IMR-90 (cell line): ENCODE measurements at regions not wholly inside any gene's neighbourhood (a gene's known extent, or its start where the extent isn't known, plus 50 kb on each side); places are given as distances from the start of the nearest gene placed in this dataset.

ENCODE experiments used
- ATAC-seq: fragments of 200-7000 bp; cut with Tn5 transposase; 2 replicates; pipeline ENCODE4 v1.9.1; 2020; ENCODE audit warnings: low read depth, mild to moderate bottlenecking, moderate library complexity
- BruUV-seq: library from RNA; stranded (reverse); fragments of 400-500 nt; replicated peaks from 2 replicates; lab custom pipeline; 2021; lab: Mats Ljungman, UMichigan
- CTCF ChIA-PET: fragments of 300-600 bp; formaldehyde crosslinking; extraction: SDS; loops from one replicate; lab custom pipeline; 2021; ENCODE audit warnings: antibody characterized with exemption; lab: Yijun Ruan, JAX
- POLR2A ChIA-PET: fragments of 300-600 bp; sonication (Branson Sonifier 250); formaldehyde crosslinking; loops from one replicate; lab custom pipeline; 2022; ENCODE audit warnings: antibody characterized with exemption; ENCODE audit not compliant: unreplicated experiment; lab: Charles Lee
- DNase-seq: peaks from one replicate; pipeline ENCODE4 v3.0.0; 2013
- H2AFZ ChIP-seq: replicated peaks from 2 replicates; pipeline ENCODE3; 2013; ENCODE audit warnings: low read length, mild to moderate bottlenecking; ENCODE audit not compliant: poor library complexity
- H2AK5ac ChIP-seq: 2 replicates; pipeline ENCODE4 v1.6.1; 2013; ENCODE audit warnings: low read depth, low read length, inconsistent platforms
- H2AK9ac ChIP-seq: replicated peaks from 2 replicates; pipeline ENCODE3; 2013; ENCODE audit warnings: mild to moderate bottlenecking, low read depth, low read length, moderate library complexity; ENCODE audit not compliant: poor library complexity
- H2BK120ac ChIP-seq: 2 replicates; pipeline ENCODE4 v1.6.1; 2013; ENCODE audit warnings: low read depth, low read length, inconsistent platforms
- H2BK15ac ChIP-seq: 3 replicates; pipeline ENCODE4 v1.6.1; 2013; ENCODE audit warnings: low read depth, low read length, inconsistent platforms
- H2BK20ac ChIP-seq: 2 replicates; pipeline ENCODE4 v1.6.1; 2013; ENCODE audit warnings: low read depth, mild to moderate bottlenecking, inconsistent platforms, low read length, moderate library complexity
- H2BK5ac ChIP-seq: 2 replicates; pipeline ENCODE4 v1.6.1; 2013; ENCODE audit warnings: mild to moderate bottlenecking, low read depth, low read length, inconsistent platforms; ENCODE audit not compliant: poor library complexity, severe bottlenecking
- H3K14ac ChIP-seq: replicated peaks from 2 replicates; pipeline ENCODE4 v1.6.1; 2013; ENCODE audit warnings: low read depth, low read length, inconsistent platforms
- H3K18ac ChIP-seq: 2 replicates; pipeline ENCODE4 v1.6.1; 2013; ENCODE audit warnings: low read depth, low read length, control low read depth
- H3K23ac ChIP-seq: 2 replicates; pipeline ENCODE4 v1.6.1; 2013; ENCODE audit warnings: low read depth, low read length, inconsistent platforms
- H3K27ac ChIP-seq: 2 replicates; pipeline ENCODE4 v1.5.1; 2013; ENCODE audit warnings: mild to moderate bottlenecking, control low read depth, low read length; ENCODE audit not compliant: insufficient read depth
- H3K27me3 ChIP-seq: 2 replicates; pipeline ENCODE4 v1.6.1; 2013; ENCODE audit warnings: low read length; ENCODE audit not compliant: control insufficient read depth, insufficient read depth
- H3K36me3 ChIP-seq: 2 replicates; pipeline ENCODE4 v1.6.1; 2013; ENCODE audit warnings: low read length, mixed read lengths; ENCODE audit not compliant: control insufficient read depth, insufficient read depth
- H3K4ac ChIP-seq: 2 replicates; pipeline ENCODE4 v1.6.1; 2013; ENCODE audit warnings: low read depth, low read length, inconsistent platforms
- H3K4me1 ChIP-seq: 2 replicates; pipeline ENCODE4 v1.6.1; 2013; ENCODE audit warnings: low read length, mixed read lengths; ENCODE audit not compliant: control insufficient read depth, insufficient read depth
- H3K4me2 ChIP-seq: 2 replicates; pipeline ENCODE4 v1.6.1; 2013; ENCODE audit warnings: low read depth, mild to moderate bottlenecking, control low read depth, low read length, moderate library complexity
- H3K4me3 ChIP-seq: 2 replicates; pipeline ENCODE4 v1.5.1; 2013; ENCODE audit warnings: low read depth, mild to moderate bottlenecking, control low read depth, low read length, moderate library complexity; ENCODE audit not compliant: insufficient read depth
- H3K56ac ChIP-seq: 2 replicates; pipeline ENCODE4 v1.6.1; 2013; ENCODE audit warnings: low read length, inconsistent platforms; ENCODE audit not compliant: insufficient read depth; ENCODE audit errors: extremely low read depth
- H3K79me1 ChIP-seq, 2 experiments: 2 replicates each; pipeline ENCODE4 v1.6.1; 2013; ENCODE audit warnings: low read length in 2 of 2, inconsistent platforms in 1 of 2, low read depth in 1 of 2
- H3K9ac ChIP-seq: 2 replicates; pipeline ENCODE4 v1.6.1; 2013; ENCODE audit warnings: low read depth, low read length, control low read depth
- H3K9me1 ChIP-seq: 2 replicates; pipeline ENCODE4 v1.6.1; 2013; ENCODE audit warnings: low read length, inconsistent platforms; ENCODE audit not compliant: insufficient read depth
- H3K9me3 ChIP-seq: 2 replicates; pipeline ENCODE4 v1.6.1; 2013; ENCODE audit warnings: low read length; ENCODE audit not compliant: control insufficient read depth, insufficient read depth
- H4K20me1 ChIP-seq: 2 replicates; pipeline ENCODE4 v1.6.1; 2013; ENCODE audit warnings: low read length, inconsistent platforms; ENCODE audit not compliant: insufficient read depth
- H4K5ac ChIP-seq: 2 replicates; pipeline ENCODE4 v1.6.1; 2013; ENCODE audit warnings: mild to moderate bottlenecking, low read depth, low read length, control low read depth
- H4K8ac ChIP-seq, 2 experiments: 2 replicates each; pipeline ENCODE4 v1.6.1; 2013; ENCODE audit warnings: low read depth in 2 of 2, low read length in 2 of 2, control low read depth in 1 of 2, inconsistent platforms in 1 of 2
- H4K91ac ChIP-seq: 2 replicates; pipeline ENCODE4 v1.6.1; 2013; ENCODE audit warnings: low read depth, low read length, inconsistent platforms; ENCODE audit not compliant: insufficient read depth
- BHLHE40 ChIP-seq: fragments of 150-350 bp; IDR thresholded peaks from 2 replicates; pipeline ENCODE4 v1.6.1; 2016; ENCODE audit warnings: mild to moderate bottlenecking, low read depth, low read length
- CEBPB ChIP-seq: IDR thresholded peaks from 2 replicates; pipeline ENCODE4 v1.6.1; 2012; ENCODE audit warnings: low read depth, low read length, improper control_type of control experiment
- CHD1 ChIP-seq: IDR thresholded peaks from 2 replicates; pipeline ENCODE4 v1.6.1; 2012; ENCODE audit warnings: low read depth, low read length, improper control_type of control experiment
- CTCF ChIP-seq: conservative IDR thresholded peaks from 2 replicates; pipeline ENCODE4 v1.5.1; 2012; ENCODE audit warnings: mild to moderate bottlenecking, low read depth, low read length, improper control_type of control experiment
- ELK1 ChIP-seq: fragments of 150-350 bp; IDR thresholded peaks from 2 replicates; pipeline ENCODE4 v1.6.1; 2016; ENCODE audit warnings: low read depth, mild to moderate bottlenecking, low read length, moderate library complexity, borderline replicate concordance
- FOS ChIP-seq: fragments of 150-350 bp; IDR thresholded peaks from 2 replicates; pipeline ENCODE4 v1.6.1; 2016; ENCODE audit warnings: low read depth, low read length
- MAFK ChIP-seq: IDR thresholded peaks from 2 replicates; pipeline ENCODE4 v1.6.1; 2012; ENCODE audit warnings: low read depth, low read length, improper control_type of control experiment
- MAZ ChIP-seq: IDR thresholded peaks from 2 replicates; pipeline ENCODE4 v1.6.1; 2012; ENCODE audit warnings: low read depth, mild to moderate bottlenecking, low read length, improper control_type of control experiment, moderate library complexity, borderline replicate concordance
- MXI1 ChIP-seq: IDR thresholded peaks from 2 replicates; pipeline ENCODE4 v1.6.1; 2012; ENCODE audit warnings: low read depth, mild to moderate bottlenecking, low read length, moderate library complexity, borderline replicate concordance
- NFE2L2 ChIP-seq: fragments of 150-350 bp; IDR thresholded peaks from 2 replicates; pipeline ENCODE4 v1.6.1; 2016; ENCODE audit warnings: low read depth, mild to moderate bottlenecking, low read length
- POLR2A ChIP-seq: IDR thresholded peaks from 2 replicates; pipeline ENCODE4 v1.6.1; 2012; ENCODE audit warnings: mild to moderate bottlenecking, low read depth, low read length
- RAD21 ChIP-seq: IDR thresholded peaks from 2 replicates; pipeline ENCODE4 v1.6.1; 2012; ENCODE audit warnings: low read length, improper control_type of control experiment
- RCOR1 ChIP-seq: IDR thresholded peaks from 2 replicates; pipeline ENCODE4 v1.6.1; 2012; ENCODE audit warnings: mild to moderate bottlenecking, low read length, improper control_type of control experiment; ENCODE audit not compliant: insufficient replicate concordance
- RFX5 ChIP-seq: IDR thresholded peaks from 2 replicates; pipeline ENCODE4 v1.8.0; 2012; ENCODE audit warnings: low read depth, mild to moderate bottlenecking, low read length, moderate library complexity
- SMC3 ChIP-seq: fragments of 150-350 bp; IDR thresholded peaks from 2 replicates; pipeline ENCODE4 v1.6.1; 2016; ENCODE audit warnings: low read depth, mild to moderate bottlenecking, antibody characterized with exemption, low read length, moderate library complexity
- USF2 ChIP-seq: fragments of 150-350 bp; IDR thresholded peaks from 2 replicates; pipeline ENCODE4 v1.6.1; 2017; ENCODE audit warnings: mild to moderate bottlenecking, antibody characterized with exemption, low read length, low read depth
- WGBS, 2 experiments: methylation state at CpG; one replicate each; pipeline versions ENCODE4 v1.1.5 to v1.1.7; 2013; ENCODE audit warnings: missing lambda C conversion rate in 2 of 2; ENCODE audit not compliant: insufficient read length in 1 of 2; ENCODE audit errors: extremely low coverage in 2 of 2; 5-methylcytosine and 5-hydroxymethylcytosine counted together
- dilution Hi-C: fragments of 300-500 bp; cut with HindIII; formaldehyde crosslinking; loops from one replicate; pipeline ENCODE4 v1.14.3; 2018; ENCODE audit warnings: low sequenced_read_pairs; ENCODE audit not compliant: unreplicated experiment
- in situ Hi-C: fragments of 300-500 bp; cut with MboI; formaldehyde crosslinking; loops from 3 replicates; pipeline ENCODE4 v1.14.3; 2019; ENCODE audit warnings: low sequenced_read_pairs, inconsistent platforms, mixed read lengths
- intact Hi-C: fragments of 100-400 bp; cut with micrococcal nuclease; formaldehyde crosslinking; loops from 2 replicates; pipeline ENCODE4 v1.10.0; 2022

GRCh38 chr5:75828029-75828428 lies 110.8 kb upstream of the POC5 start:
- no peak overlapping the region for H3K14ac ChIP-seq
- no TSS peak for BruUV-seq

More at GRCh38 chr5:75828029-75828428, 110.8 kb upstream of the POC5 start:
- H3K4me3 ChIP-seq = no peak overlapping the region
- H3K9me3 ChIP-seq = peaks cover 7% of the 10 kb centered on the region; the same call in 1 of the 2 replicates
- H2AK9ac ChIP-seq = no peak overlapping the region
- H2BK120ac ChIP-seq = no peak overlapping the region
- no peak overlapping the region for H3K9ac ChIP-seq
- no peak overlapping the region for H2AFZ ChIP-seq
- no peak overlapping the region for H3K27ac ChIP-seq
- no peak overlapping the region for H3K4me2 ChIP-seq
- H4K91ac ChIP-seq = no peak overlapping the region
- no peaks in the 10 kb centered on the region for H3K36me3 ChIP-seq
- in situ Hi-C loops = no loop called here
- H3K56ac ChIP-seq = no peak overlapping the region
- H3K27me3 ChIP-seq = no peaks in the 10 kb centered on the region
- H3K23ac ChIP-seq = no peak overlapping the region
- WGBS, 2 experiments = no CpG with 5 or more reads among the region's 2 CpGs
- dilution Hi-C loops = no loop called here
- H2BK15ac ChIP-seq = no peak overlapping the region
- H2BK5ac ChIP-seq = no peak overlapping the region
- no peaks in the 10 kb centered on the region for H3K9me1 ChIP-seq
- H3K18ac ChIP-seq = no peak overlapping the region
- intact Hi-C loops = no loop called here
- DNase-seq = no peak
- H4K5ac ChIP-seq = no peak overlapping the region
- H2AK5ac ChIP-seq = no peak overlapping the region
- H3K4me1 ChIP-seq = no peaks in the 10 kb centered on the region
- no peak for ATAC-seq
- no peaks in the 10 kb centered on the region for H3K79me1 ChIP-seq
- no peak for TF ChIP-seq RAD21
- no peak for TF ChIP-seq MAZ
- TF ChIP-seq MAFK = no peak
- no peak for TF ChIP-seq USF2
- TF ChIP-seq CTCF = no peak
- no peak for TF ChIP-seq CHD1
- TF ChIP-seq SMC3 = no peak
- TF ChIP-seq CEBPB = no peak
- no peak for TF ChIP-seq FOS
- no peak for TF ChIP-seq ELK1
- TF ChIP-seq RFX5 = no peak
- TF ChIP-seq MXI1 = no peak
- no peak for TF ChIP-seq NFE2L2
- TF ChIP-seq RCOR1 = no peak
- TF ChIP-seq POLR2A = no peak
- no peak for TF ChIP-seq BHLHE40
- no peak overlapping the region for H2BK20ac ChIP-seq
- H4K20me1 ChIP-seq = no peaks in the 10 kb centered on the region
- no peak overlapping the region for H4K8ac ChIP-seq
- no peak overlapping the region for H3K4ac ChIP-seq
- CTCF ChIA-PET = interaction anchor here (0.6 kb wide), 1 partner anchor 416 kb away, joined by 4 read pairs; no protein-coding TSS in a partner anchor
- POLR2A ChIA-PET = no interaction called here
